GM21367 (cell line): ENCODE measurements at regions not wholly inside any gene's neighbourhood (a gene's known extent, or its start where the extent isn't known, plus 50 kb on each side); places are given as distances from the start of the nearest gene placed in this dataset.

Experiments used
- ATAC-seq: cut with Tn5 transposase; IDR thresholded peaks from one replicate; pipeline ENCODE4 v1.9.1; 2021; ENCODE audit not compliant: unreplicated experiment

DNA sequence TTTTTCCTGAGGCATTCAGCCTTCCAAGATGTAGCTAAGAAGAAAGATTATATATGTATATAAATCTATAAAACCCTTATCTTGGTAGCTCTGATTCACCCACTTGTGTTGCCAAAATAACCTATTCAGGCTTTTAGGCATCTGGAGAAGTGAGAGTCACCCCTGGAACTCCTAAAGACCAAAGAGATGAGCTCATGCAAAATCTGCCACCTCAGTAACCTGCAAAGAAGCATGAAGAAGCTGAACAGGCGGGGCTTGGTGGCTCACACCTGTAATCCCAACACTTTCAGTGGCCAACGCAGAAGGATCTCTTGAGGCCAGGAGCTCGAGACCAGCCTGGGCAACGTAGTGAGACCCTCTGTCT, 393.7 kb downstream of the FOXO1 start:
- ATAC-seq: no peak

DNA sequence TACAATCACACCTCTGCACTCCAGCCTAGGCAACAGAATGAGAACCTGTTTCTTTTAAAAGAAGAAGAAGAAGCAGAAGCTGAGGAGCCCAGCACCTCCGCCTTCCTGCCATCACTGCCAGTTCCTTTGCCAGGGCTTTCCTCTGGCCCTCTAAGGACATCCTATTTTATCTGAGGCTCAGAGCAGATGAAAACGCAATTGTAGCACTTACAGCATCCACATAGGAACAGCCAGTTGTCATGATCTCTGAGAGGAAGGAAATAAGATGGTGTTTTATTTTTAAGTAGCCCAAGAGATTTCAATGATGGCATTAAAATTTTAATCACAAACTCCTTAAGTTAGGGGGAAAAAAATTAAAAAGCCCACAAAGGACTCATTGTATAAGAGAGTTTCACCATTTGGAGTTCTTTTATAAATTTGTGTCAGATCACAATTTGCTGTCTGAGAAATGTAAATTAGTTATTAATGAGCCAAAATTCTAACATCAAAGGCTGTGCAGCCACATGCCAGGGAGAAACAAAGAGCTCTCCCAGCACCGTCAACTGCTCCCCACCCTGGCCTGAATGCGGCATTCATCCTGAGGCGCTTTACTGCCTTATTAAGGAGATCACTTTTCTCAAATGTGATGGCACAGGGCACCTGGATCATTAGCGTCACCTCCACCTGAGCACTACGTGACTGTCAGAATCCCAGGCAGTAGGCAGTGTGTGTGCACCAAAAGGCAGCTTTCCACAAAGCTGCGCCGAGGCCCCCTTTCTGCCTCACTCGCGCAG, 393.0 kb downstream of the FOXO1 start:
- no peak for ATAC-seq

DNA sequence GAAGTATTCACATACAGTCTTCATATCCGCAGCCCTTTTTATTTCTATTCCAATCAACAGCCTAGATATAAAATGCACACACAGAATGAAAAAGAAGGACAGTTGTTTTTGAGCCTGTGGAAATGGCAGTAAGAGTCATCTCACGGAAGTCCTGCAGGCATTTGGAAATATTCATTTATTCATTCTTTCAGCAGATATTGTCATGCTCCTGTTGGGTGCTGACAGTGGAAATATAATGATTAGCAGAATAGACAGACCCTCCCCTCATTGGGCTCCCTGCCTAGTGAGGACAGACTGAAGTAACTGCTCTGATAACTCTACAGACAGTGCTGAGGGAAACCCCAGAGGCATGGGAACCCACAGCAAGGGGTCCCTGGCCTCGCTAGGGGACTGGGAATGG, 392.3 kb downstream of the FOXO1 start:
- no peak for ATAC-seq

DNA sequence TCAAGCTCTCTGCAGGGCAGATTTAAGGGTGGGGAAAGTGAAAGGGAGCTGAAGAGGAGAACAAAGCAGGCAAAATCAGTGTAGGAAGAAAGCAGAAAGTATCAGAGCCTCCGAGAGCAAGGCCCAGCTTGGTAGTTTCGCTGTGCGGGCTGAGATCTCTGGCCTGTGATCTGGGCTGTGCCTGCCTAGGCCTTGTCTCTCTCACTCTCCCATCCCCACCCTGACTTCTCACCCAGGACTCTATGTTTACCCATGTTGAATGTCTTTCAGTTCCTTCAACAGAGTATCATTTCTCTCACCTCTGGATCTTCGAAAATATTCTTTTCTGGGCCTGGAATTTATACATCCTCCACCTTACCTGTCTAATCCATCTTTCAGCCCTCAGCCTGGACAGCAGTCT, 391.3 kb downstream of the FOXO1 start:
- no peak for ATAC-seq

DNA sequence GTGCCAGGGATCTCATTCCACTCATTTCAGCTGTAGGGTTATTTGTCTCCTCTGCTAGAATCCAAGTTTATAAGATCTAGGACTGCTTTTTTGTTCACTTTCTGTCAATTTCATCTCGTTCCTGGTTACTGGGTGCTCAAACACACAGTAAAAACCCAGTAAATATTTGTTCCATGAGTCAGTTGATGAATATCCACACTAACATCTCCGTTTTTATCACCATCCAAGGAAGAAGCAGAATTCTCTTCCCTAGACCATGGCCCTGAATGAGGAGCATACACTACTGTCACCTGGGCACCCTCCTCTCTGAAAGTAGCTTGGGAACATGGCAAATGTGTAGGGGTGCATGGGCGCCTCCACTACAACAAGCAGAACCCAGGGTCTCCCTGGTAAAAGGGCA, 390.8 kb downstream of the FOXO1 start:
- no peak for ATAC-seq

DNA sequence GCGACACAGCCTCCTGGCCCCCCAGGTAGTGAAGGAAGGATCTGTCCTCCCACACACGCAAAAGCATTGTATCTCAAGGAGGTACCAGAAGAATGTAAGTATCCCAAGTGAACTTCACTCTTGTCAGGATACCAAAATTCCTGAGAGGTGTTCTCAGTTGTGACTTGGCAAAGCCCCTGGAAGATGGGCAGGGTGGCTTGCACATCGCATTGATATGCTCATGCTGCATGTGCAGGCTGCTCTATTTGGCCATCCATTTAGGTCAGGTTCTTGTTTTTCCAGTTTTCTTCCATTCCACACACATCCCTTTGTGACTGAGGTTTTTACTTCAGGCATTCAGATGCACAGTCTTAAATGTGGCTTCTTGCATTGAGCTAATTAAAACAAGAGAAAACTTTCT, 382.8 kb downstream of the FOXO1 start:
- ATAC-seq: no peak

DNA sequence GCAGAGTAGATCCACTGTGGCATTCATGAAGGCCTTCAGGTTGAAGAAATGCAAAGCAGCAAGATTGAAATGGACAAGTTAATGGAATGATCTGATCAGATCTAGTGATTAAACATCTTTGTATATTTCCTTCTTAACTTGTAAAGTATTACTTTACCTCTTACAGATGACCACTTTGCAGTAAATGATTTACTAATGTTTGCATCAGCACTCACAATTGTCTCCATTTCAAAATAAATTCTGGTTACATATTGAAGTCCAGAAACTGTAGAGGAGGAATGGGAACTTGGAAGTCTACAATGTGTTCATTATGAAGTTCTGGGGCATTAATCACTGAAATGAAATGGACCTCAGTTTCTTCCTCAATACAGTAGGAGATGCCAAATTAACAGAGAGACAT, 380.8 kb downstream of the FOXO1 start:
- ATAC-seq: no peak

DNA sequence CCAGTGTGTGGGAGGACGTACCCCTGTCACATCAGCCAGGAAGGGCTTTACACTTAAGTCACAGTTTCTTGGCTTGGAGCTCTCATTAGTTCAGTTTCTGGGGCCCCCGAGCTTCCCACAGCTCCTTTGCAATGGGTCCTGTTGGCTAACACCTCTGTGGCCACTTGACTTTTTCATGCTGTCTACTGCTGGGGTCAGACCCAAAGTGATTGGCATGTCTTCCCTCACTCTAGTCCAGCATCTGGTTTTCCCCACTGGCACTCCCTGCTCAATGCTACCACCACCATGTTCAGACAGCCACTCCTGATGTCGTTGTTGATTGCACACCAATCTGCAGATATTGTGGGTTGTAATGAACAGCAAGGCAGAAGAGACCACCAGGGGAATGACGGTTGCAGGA, 379.0 kb downstream of the FOXO1 start:
- ATAC-seq: no peak

DNA sequence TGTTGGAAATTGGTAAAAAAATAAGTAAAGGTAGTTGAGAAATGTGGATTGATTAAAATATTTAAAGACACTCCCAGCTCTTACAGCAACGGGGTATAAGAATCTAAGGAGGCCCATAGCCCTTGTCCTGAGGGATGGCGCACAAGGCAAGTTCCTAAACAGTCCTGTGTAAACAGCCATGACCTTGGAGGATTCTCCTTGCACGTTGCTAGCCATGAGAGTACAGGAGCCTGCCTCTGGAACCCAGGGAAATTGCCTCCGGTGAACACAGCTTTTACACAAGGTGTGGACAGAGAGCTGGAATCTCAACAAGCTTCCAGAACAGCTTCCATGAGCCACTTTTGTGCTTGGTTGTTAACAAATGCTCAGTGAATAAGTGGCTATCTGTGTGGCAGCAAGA, 378.2 kb downstream of the FOXO1 start:
- no peak for ATAC-seq

DNA sequence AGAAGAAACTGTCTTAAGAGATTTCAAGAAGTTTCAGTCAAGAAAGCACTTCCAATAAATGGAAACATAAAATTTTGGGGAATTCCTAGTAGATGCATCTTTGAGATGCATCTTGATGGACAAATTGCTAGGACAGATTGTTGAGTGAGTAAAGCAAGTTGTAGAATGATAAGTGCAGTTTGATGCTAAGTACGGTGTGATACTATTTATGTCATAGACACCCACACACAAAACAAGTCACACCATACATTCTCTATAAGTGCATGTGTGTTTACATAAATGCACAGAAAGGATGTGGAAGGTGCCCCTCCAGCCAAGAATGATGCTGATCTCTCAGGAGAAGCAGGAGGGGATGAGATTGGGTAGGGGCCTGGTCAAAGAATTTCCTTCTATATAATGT, 375.7 kb downstream of the FOXO1 start:
- no peak for ATAC-seq

DNA sequence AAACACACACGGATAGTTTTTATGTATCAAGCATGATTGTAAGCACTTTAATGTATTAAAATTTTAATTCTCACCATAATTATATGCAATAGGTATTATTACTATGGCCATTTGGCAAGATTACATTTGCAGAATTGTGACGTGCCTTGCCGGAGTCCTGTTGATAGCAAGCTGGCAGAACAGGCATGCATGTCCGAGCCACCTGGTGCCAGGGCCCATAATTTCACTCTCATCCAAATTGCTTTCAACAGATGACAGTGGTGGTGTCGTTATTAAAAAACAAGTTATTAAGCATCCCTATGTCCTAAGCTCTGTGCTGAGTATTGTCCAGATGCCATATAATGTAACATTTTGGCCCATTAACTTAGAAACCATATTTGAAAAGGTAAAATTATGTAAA, 374.3 kb downstream of the FOXO1 start:
- ATAC-seq: no peak

DNA sequence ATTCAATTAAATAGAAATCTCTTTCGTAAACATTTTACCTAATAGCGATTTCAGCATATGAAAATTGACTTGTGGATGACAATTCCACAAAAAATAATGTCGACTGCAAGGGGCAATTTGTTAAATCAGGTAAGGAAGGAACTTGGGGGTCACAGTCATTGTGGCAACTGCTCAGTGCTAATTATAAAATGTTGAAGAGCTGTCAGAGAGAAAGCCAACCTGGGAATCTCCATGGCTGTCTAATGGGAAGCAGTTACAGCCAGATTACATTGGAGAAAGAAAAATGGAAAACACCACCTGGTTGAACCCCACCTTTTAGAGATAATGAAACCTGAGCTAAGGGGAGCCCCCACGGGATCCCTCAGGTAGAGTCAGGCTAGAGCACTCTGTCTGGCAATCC, 373.9 kb downstream of the FOXO1 start:
- ATAC-seq: no peak

DNA sequence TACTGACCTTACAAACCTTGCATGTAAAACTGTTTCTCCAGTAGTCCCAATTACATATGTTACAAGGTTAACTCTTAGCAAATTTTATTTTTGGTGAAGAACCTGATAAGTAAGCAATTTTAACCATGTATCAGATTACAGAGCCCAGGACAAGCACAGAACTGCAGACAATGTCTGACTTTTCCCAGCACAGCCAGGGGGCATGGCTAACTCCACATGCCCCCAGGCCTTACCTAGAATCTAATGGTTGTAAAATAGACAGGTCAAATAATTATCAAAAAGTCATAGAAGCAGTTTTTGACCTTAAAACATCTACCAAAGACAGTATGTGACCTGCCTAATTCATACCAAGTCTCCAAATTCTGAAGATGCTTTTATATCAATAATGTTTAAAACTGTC, 364.1 kb downstream of the FOXO1 start:
- ATAC-seq: no peak

DNA sequence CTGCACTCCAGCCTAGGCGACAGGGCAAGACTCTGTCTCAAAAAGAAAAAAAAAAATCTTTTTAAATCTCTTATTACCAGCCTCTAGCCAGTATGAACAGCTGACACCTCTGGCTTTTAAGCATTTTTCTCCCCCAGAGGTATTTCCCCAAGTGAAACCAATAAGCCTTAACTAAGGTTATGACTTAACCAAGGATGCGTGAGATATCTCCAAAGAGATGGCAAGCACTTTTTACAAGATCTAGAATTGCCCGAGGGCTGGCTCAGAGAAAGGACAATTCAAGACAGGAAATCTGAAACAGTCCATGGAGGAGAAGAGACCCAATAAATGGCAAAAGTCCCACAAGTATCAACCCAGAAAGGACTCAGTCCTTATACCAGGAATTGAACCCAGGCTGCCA, 362.1 kb downstream of the FOXO1 start:
- ATAC-seq: no peak

DNA sequence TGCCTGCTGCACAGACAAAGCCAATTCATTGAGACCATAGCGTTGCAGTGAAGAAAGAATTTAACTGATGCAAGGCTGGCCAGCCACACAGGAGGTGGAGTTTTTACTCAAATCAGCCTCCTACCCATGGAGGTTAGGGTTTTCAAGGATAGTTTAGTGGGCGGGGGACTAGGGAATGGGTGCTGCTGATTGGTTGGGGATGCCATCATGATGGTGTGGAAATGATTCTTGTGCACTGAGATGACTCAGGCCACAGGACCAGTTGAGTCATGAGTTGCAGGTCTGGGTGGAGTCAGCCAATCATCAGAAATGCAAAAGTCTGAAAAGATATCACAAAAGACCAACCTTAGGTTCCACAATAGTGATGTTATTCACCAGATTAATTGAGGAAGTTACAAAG, 359.6 kb downstream of the FOXO1 start:
- ATAC-seq: no peak

DNA sequence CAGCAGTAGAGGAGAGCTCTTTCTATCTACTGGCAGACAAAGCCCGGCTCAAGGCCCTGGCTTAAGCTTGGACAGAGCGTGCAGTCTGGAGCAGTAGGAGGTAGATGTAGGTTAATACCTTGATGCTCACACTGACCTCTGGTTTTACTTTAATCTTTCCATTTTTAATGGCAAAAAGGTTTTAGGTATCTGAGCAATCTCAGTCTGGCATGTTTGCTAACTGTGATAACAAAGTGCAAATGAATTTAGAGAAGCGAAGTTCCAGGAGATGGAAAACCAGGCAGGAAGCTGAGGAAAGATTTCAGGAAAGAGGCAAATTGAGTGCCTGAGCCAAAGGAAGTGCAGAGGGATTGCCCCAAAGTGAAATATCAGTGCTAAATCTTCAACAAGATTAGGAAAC, 356.6 kb downstream of the FOXO1 start:
- no peak for ATAC-seq

DNA sequence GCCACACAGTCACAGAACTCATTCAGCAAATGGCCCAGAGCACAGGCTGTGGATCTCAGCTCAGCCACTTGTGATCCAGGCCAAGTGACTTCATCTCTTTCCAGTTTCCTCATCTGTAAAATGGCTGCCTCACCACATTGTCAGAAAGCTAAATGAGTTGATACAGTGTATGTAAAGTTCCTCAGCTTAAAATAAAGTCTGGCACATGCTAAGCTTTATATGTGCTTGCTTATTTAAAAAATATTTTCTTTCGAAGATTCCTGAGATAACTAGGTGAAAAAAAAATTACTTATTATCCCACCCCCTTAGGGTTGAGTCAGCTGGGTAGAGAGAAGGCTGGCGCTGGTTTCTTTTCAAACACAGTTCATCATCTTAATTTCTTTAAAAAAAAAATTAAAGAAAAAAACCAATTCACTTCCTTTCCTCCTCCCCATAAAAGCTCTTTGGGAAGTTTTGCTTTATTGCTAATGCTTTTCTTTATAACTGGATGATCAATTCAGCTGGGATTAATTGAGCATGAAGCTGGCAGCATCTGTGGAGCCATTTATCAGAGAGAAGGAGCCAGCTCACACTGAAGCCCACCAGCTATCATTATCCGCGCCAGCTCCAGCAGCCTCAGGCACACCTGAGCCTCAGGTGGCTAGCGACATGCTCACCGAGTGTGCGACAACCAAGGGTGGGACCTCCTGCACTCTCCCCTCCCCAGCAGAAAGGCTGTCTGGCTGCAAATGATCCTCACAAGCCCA, 354.9 kb downstream of the FOXO1 start:
- no peak for ATAC-seq

DNA sequence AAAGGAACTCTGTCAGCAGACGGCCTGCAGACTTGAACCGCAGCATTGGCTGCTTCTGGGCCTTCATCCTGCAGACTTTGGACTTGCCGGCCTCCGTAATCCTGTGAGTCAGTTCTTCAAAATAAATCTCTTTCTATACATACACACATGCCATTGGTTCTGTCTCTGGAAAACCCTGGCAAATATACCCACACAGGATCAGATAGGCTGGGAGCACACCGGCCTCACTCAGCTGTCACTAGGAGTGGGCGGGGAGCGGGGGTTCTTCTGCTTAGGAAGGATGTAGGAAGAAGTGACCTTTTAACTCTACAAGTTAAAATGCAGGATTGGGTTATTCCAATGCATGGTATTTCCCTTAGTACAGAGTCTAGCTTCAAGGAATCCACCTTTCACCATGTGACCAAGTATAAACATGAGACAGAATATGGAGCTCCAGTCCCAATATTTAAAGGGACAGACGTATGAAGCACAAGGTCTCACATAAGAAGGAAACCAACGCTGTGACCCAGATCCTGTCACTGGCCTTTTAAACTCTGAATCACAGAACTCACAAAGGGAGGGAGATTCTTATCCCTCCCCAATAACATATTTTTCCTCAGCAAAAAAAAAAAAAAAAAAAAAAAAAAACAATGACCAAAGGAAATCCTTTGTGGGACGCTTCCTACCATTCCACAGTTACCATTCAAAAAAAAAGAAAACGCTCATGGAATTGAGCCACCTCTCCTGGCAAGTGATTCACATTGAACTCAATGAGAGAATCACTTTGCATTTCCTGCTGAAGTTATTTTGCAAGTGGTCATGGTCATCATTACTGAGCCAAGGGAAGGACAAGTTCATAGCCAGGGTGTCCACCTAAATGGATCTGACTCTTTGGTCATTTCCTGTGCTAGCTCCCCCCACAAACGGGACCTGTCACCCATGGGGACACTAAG, 352.9 kb downstream of the FOXO1 start:
- no peak for ATAC-seq

DNA sequence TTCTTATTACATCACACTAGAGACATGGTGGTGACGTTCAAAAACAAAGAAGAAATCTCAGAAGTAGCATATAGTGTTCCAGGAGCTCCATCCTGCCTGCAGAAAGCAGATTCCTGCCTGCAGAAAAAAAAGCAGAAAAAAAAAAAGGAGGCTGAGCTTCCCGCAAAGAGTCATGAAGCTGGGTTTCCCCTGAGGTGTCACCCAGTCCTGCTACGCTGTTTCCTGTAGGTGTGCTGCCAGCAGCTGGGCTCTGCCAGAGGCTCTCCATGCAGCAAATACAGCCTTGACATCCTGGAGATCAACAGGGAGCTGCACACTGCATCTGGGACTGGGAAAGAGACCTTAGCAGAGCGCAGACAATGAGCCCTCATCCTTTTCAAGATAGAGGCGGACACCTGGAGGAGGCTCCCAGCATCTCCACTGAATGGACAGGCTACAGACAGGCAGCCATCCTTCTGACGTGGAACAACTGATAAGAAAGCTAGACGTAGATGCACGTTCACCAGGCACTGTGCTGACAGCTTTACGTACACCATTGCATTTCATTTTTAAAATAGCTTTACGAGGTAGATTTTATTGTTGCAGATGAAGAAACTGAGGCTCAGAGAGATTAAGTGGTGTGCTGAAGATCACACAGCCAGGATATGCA, 350.9 kb downstream of the FOXO1 start:
- no peak for ATAC-seq

DNA sequence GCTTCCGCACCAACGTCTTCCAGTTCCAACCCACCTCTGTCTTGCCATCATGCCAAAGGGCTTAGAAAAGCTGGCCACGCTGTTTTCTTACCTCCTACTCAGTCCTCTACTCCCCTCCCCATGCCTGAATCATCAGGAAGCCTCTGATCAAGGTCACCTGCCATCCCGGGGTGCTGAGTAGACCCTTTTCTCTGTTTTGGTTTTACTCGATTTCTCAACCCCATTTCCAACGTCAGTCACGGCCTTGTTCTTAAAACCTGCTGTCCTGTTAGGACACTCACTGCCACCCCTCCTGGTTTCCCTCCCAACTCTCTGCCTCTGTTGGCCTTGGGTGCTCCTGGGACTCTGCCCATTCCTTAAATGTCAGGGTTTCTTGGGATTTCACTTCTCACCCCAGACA, 350.1 kb downstream of the FOXO1 start:
- no peak for ATAC-seq

DNA sequence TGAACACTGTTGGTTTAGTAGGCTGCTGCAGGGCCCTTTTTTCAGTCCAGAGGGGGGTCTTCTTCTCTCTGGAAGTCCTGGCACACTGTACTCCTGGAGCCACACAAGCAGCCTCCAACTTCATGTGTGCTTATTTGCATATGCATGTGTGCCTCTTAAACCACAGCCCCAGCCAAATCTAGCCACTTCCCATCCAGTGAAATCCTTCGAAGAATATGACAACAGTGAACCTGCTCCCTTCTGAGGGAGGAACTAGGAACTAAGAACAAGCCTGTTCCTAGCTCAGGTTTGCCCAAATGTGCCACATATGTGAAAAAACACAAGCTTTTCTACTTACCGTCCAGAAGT, 348.5 kb downstream of the FOXO1 start:
- no peak for ATAC-seq
